GM06990 (cell line): ENCODE measurements at regions not wholly inside any gene's neighbourhood (a gene's known extent, or its start where the extent isn't known, plus 50 kb on each side); places are given as distances from the start of the nearest gene placed in this dataset.
"Not testable (repeated sequence)": the region's sequence is repeated elsewhere in the genome, so short reads cannot be mapped to it uniquely, and the experiment has no call there.

Experiments used
- DNase-seq: peaks from one replicate; pipeline ENCODE4 v3.0.0-alpha.2; 2011; ENCODE audit not compliant: insufficient read length; ENCODE audit errors: extremely low read depth
- H3K27me3 ChIP-seq: replicated peaks from 2 replicates; pipeline ENCODE4 v1.6.0; 2011; ENCODE audit warnings: low read length; ENCODE audit not compliant: control insufficient read depth, insufficient read depth
- H3K36me3 ChIP-seq: 2 replicates; pipeline ENCODE4 v1.5.1; 2011; ENCODE audit warnings: low read length; ENCODE audit not compliant: control insufficient read depth, insufficient read depth
- H3K4me3 ChIP-seq: replicated peaks from 2 replicates; pipeline ENCODE4 v1.5.1; 2011; ENCODE audit warnings: low read depth, mild to moderate bottlenecking, control low read depth, low read length
- CTCF ChIP-seq: IDR thresholded peaks from 2 replicates; pipeline ENCODE4 v1.5.1; 2011; ENCODE audit warnings: low read length, control low read depth, mild to moderate bottlenecking, inconsistent platforms; ENCODE audit not compliant: insufficient read depth, poor library complexity, severe bottlenecking

- no peaks in the 10 kb centered on the region; the same call in 1 of the 2 replicates for H3K27me3 ChIP-seq
- no peaks in the 10 kb centered on the region for H3K36me3 ChIP-seq
- DNase-seq: no peak
- no peak overlapping the region for H3K4me3 ChIP-seq
- no peak for TF ChIP-seq CTCF
Measured at GRCh38 chr6:14406614-14407331, 289.2 kb downstream of the CD83 start.

DNA sequence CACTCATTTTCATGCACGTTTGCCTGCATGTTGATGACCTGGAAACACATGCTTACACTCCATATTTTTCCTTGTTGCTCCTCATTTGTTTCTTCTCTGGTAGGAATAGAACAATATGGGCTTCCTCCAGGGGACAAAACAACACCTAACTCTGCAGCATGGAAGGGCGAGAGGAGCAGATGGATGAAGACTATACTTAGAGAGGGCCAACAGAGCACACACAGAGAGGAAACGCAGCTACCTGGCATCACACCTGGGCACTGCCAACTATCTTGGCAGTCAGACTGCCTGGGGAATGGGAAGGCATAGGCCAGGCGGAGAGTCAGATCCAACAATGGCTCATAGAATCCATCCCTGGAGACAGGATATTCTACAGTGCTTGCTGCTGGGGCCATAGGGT is 290.9 kb downstream of the CD83 start:
- no peak for TF ChIP-seq CTCF
- H3K4me3 ChIP-seq: no peak overlapping the region
- H3K36me3 ChIP-seq: no peaks in the 10 kb centered on the region
- H3K27me3 ChIP-seq: no peaks in the 10 kb centered on the region; the same call in 1 of the 2 replicates
- no peak for DNase-seq

- TF ChIP-seq CTCF: no peak
- Histone ChIP-seq H3K36me3 (no peaks in the 10 kb centered on the region), H3K27me3 (no peaks in the 10 kb centered on the region), H3K4me3 (no peak overlapping the region)
- DNase-seq: no peak
Measured at GRCh38 chr6:14412026-14412425, 294.5 kb downstream of the CD83 start.

- H3K27me3 ChIP-seq: no peaks in the 10 kb centered on the region
- H3K36me3 ChIP-seq: no peaks in the 10 kb centered on the region
- no peak for DNase-seq
- no peak for TF ChIP-seq CTCF
- no peak overlapping the region for H3K4me3 ChIP-seq
Measured at GRCh38 chr6:14415452-14415851, 297.9 kb downstream of the CD83 start.

GRCh38 chr6:14417377-14417776 is 299.8 kb downstream of the CD83 start:
- Histone ChIP-seq H3K36me3 (no peaks in the 10 kb centered on the region), H3K27me3 (no peaks in the 10 kb centered on the region; the same call in 1 of the 2 replicates), H3K4me3 (no peak overlapping the region)
- DNase-seq: no peak
- no peak for TF ChIP-seq CTCF

DNA sequence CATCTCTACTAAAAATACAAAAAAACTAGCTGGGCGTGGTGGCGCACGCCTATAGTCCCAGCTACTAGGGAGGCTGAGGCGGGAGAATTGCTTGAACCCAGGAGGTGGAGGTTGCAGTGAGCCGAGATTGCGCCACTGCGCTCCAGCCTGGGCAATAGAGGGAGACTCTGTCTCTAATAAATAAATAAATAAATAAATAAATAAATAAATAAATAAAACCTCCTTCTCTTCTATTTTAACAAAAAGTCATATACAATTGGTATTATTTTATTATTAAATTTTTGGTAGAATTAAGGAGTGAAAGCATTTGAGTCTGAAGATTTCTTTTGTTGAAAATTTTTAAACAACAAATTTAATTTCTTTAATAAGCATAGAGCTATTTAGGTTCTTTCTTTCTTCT is 301.7 kb downstream of the CD83 start:
- H3K4me3 ChIP-seq, H3K36me3 ChIP-seq, DNase-seq, H3K27me3 ChIP-seq: not testable (repeated sequence)
